BLaER1 (cell line): ENCODE measurements at regions not wholly inside any gene's neighbourhood (a gene's known extent, or its start where the extent isn't known, plus 50 kb on each side); places are given as distances from the start of the nearest gene placed in this dataset.

ENCODE experiments used
- H3K27ac ChIP-seq: shearing (Covaris generic); formaldehyde crosslinking; 2 replicates; pipeline ENCODE4 v1.8.1; 2022
- H3K27me3 ChIP-seq: shearing (Covaris generic); formaldehyde crosslinking; 2 replicates; pipeline ENCODE4 v1.8.1; 2022
- H3K36me3 ChIP-seq: shearing (Covaris generic); formaldehyde crosslinking; 2 replicates; pipeline ENCODE4 v1.8.1; 2022
- H3K4me1 ChIP-seq: shearing (Covaris generic); formaldehyde crosslinking; 2 replicates; pipeline ENCODE4 v1.8.1; 2022
- H3K4me2 ChIP-seq: shearing (Covaris generic); formaldehyde crosslinking; 2 replicates; pipeline ENCODE4 v1.8.1; 2022
- H3K4me3 ChIP-seq: shearing (Covaris generic); formaldehyde crosslinking; 2 replicates; pipeline ENCODE4 v1.8.1; 2022
- H3K9ac ChIP-seq: shearing (Covaris generic); formaldehyde crosslinking; 2 replicates; pipeline ENCODE4 v1.8.1; 2022
- H3K9me3 ChIP-seq: shearing (Covaris generic); formaldehyde crosslinking; 2 replicates; pipeline ENCODE4 v1.8.1; 2022
- H4K20me1 ChIP-seq: shearing (Covaris generic); formaldehyde crosslinking; 2 replicates; pipeline ENCODE4 v1.8.1; 2022
- Cebpa-rat ChIP-seq: shearing (Covaris generic); IDR thresholded peaks from 2 replicates; pipeline ENCODE4 v1.8.1; 2022

DNA sequence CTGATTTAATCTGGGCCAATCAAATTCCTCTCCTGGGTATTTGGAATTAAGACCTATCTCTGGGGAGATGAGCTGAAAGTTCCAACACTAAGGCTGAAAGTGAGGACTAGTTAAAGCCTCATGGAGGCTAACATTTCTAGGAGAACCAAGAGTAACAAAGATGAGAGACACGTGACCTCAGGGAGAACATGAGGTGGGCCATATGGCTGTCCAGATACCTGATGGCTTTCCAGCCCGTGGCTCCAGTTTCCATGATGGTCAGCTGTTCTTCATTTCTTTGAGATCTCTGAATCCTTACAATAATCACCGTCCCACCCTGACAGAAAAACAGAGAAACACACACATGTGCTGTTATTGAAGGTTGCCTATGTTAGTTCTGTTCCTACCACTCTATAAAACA is 66.1 kb downstream of the LEPR start:
- no peak overlapping the region for H3K27ac ChIP-seq
- H4K20me1 ChIP-seq = no peaks in the 10 kb centered on the region
- no peak overlapping the region for H3K9ac ChIP-seq
- no peaks in the 10 kb centered on the region for H3K4me1 ChIP-seq
- no peak overlapping the region for H3K4me2 ChIP-seq
- no peaks in the 10 kb centered on the region for H3K36me3 ChIP-seq
- no peaks in the 10 kb centered on the region for H3K9me3 ChIP-seq
- TF ChIP-seq Cebpa-rat = no peak
- no peak overlapping the region for H3K4me3 ChIP-seq
- no peaks in the 10 kb centered on the region for H3K27me3 ChIP-seq

DNA sequence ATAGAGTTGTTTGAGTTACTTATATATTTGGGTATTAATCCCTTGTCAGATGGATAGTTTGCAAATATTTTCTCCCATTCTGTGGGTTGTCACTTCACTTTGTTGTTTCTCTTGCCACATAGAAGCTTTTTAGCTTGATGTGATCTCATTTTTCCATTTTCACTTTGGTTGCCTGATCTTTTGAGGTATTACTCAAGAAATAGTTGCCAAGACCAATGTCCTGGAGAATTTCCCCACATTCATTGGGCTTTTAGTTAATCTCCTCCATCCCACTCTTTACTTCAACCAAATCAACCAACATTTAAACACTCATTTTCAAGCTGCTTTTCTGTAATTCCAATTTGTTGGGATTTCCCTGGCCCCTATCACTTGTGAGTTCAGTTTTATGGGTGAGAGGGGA is 69.0 kb downstream of the LEPR start:
- Histone ChIP-seq H3K4me1 (peaks cover 5% of the 10 kb centered on the region; the same call in 1 of the 2 replicates), H3K9ac (no peak overlapping the region), H3K9me3 (no peaks in the 10 kb centered on the region), H3K36me3 (no peaks in the 10 kb centered on the region), H3K4me3 (no peak overlapping the region), H3K4me2 (no peak overlapping the region), H3K27ac (no peak overlapping the region), H3K27me3 (no peaks in the 10 kb centered on the region), H4K20me1 (no peaks in the 10 kb centered on the region)
- TF ChIP-seq Cebpa-rat = no peak

DNA sequence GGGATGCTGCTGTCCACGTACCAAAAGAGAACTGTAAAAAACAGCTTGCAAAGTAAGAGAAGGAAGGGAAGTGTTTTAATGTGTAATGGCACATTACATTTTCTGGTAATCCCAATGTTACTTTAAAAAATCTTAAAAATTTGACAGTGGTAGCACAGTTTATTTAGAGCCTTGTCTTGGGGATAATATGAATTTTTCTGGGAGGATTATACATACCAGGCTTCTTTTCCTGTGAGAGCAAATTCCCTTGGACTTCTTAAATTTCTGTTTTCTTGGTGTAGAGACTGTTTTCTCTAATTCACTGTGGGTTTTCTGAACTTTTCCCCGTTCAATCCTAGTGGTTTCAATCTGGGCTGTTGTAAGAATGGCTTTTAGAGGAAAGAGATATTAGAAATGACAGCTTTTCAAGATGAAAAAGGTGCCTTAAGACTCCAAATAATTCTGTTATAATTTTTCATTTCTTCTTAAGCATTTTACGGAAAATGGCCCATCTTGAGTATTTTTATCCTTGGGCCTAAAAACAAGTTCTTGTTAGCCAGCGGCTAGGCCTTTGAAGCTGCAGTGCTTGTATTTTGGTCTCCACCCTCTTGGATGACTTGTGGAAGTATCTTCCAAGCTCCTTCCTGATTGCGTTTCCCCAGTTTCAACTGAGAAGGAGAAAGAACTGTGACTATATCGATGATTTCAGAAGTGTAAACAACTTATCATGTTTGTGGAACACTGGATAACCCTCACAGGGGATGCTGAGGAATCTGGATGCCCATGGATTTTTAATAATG is 70.0 kb downstream of the LEPR start:
- H3K9ac ChIP-seq = no peak overlapping the region
- no peaks in the 10 kb centered on the region for H3K27me3 ChIP-seq
- peaks cover 5% of the 10 kb centered on the region; the same call in 1 of the 2 replicates for H3K4me1 ChIP-seq
- H4K20me1 ChIP-seq = no peaks in the 10 kb centered on the region
- H3K9me3 ChIP-seq = no peaks in the 10 kb centered on the region
- no peak overlapping the region for H3K4me2 ChIP-seq
- no peak overlapping the region for H3K4me3 ChIP-seq
- no peak for TF ChIP-seq Cebpa-rat
- H3K27ac ChIP-seq = no peak overlapping the region
- H3K36me3 ChIP-seq = no peaks in the 10 kb centered on the region

DNA sequence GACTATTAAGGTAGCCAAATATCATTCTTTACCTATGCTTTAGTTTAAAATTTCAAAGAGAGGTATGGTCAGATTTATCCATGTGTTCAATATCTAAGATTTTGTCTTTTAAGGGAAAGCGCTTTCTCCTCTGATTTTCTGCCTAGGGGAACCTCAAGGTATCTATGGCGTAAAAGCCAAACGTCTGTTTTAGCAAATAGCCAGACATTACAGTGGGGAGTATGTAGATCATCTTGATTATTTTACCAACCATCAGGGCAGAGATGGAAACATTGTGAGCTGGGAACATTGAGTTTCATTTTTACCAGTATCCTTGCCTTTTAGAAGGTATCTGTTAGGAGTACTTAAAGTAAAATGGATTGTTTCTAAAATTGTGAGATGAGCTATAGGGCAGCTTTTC is 71.0 kb downstream of the LEPR start:
- H4K20me1 ChIP-seq = no peaks in the 10 kb centered on the region

DNA sequence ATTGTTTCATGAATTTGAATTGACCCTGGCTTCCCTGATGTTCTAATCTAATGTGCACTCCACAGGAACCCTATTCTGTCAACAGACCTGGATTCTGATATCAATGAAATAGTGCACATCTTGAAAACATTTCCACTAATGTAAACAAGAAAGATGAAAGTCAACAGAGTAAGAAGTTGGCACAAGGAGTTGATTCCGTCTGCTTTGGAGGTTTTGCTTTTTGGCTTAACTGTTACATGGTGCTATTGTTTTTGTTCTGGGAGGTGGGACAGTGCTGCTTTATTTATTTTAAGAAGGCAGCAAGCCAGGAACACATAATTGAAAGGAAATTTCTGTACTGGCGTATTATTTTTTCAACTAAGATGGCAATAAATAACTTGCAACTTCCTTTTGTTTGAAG is 73.3 kb downstream of the LEPR start:
- Histone ChIP-seq H3K4me2 (peak overlapping the region; percentile 2; the same call in 1 of the 2 replicates), H3K4me3 (no peak overlapping the region), H3K27ac (no peak overlapping the region), H4K20me1 (no peaks in the 10 kb centered on the region), H3K9me3 (no peaks in the 10 kb centered on the region), H3K4me1 (peaks cover 5% of the 10 kb centered on the region; the same call in 1 of the 2 replicates), H3K36me3 (no peaks in the 10 kb centered on the region), H3K9ac (no peak overlapping the region), H3K27me3 (no peaks in the 10 kb centered on the region)
- no peak for TF ChIP-seq Cebpa-rat

More for the DNA sequence above, 71.0 kb downstream of the LEPR start:
- Histone ChIP-seq H3K27ac (no peak overlapping the region), H3K4me2 (no peak overlapping the region), H3K9ac (no peak overlapping the region), H3K27me3 (no peaks in the 10 kb centered on the region), H3K9me3 (no peaks in the 10 kb centered on the region), H3K4me1 (peaks cover 5% of the 10 kb centered on the region; the same call in 1 of the 2 replicates), H3K4me3 (no peak overlapping the region), H3K36me3 (no peaks in the 10 kb centered on the region)
- TF ChIP-seq Cebpa-rat = no peak

DNA sequence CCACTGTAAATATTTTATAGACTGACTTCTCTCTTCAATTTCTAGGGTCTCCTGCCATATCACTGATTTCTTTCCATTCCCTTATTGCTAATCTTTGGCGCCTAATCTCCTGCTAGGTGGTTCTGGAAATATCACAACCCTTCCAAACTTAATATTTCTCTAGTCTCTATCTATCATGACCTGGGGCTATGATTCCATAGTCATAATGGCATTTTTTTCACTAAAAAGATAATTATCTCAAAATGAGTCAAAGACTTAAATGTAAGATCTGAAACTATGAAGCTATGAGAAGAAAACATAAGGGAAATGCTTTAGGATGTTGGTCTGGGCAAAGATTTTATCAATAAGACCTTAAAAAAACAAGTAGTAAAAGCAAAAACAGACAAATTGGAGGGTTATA is 74.2 kb downstream of the LEPR start:
- no peak for TF ChIP-seq Cebpa-rat
- Histone ChIP-seq H3K27me3 (no peaks in the 10 kb centered on the region), H3K4me3 (no peak overlapping the region), H3K4me1 (peaks cover 5% of the 10 kb centered on the region; the same call in 1 of the 2 replicates), H3K4me2 (no peak overlapping the region), H4K20me1 (no peaks in the 10 kb centered on the region), H3K27ac (no peak overlapping the region), H3K9ac (no peak overlapping the region), H3K9me3 (no peaks in the 10 kb centered on the region), H3K36me3 (no peaks in the 10 kb centered on the region)

DNA sequence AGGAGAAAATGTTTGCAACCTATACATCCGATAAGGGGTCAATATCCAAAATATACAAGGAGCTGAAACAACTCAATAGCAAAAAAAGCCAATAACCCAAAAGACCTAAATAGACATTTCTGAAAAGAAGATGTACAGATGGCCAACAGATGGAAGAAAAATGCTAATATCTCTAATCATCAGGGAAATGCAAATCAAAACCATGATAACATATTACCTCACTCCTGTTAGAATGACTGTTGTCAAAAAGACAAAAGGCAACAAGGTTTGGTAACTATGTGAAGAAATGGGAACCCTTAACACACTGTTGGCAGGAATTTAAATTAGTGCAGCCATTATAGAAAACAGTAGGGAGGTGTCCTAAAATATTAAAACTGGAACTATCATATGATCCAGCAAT is 74.7 kb downstream of the LEPR start:
- TF ChIP-seq Cebpa-rat = no peak
- Histone ChIP-seq H3K27me3 (no peaks in the 10 kb centered on the region), H3K4me2 (no peak overlapping the region)

DNA sequence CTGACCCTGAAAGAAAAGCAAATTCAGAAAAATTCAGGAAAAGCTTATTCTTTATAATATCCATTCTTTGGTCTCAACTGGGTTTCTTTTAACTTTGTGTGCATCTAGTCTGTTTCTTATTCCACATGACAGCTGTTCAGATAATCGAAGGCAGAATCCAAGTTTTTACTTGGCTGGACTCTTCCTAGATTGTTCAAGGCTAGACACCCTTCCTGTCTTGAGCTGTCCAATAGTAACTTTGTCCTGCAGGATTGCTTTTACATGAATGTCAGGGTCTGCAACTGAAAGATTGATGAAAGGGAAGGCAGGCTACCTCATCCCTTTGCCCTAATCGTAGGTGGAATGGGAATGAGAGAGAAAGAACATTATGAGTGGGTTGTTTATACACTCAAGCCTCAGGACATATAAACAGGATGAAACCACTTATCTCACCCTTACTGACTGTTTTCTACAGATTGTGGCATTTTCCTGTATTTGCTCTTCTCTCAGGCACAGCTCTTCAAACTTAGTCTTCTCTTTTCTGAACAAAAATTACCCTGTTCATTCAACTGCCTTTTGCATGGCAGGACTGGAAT is 76.9 kb downstream of the LEPR start:
- Histone ChIP-seq H3K9ac (no peak overlapping the region), H4K20me1 (no peaks in the 10 kb centered on the region), H3K4me2 (no peak overlapping the region), H3K27me3 (no peaks in the 10 kb centered on the region), H3K36me3 (no peaks in the 10 kb centered on the region), H3K9me3 (no peaks in the 10 kb centered on the region), H3K27ac (no peak overlapping the region), H3K4me1 (peaks cover 5% of the 10 kb centered on the region; the same call in 1 of the 2 replicates), H3K4me3 (no peak overlapping the region)
- no peak for TF ChIP-seq Cebpa-rat

More for the DNA sequence above, 74.7 kb downstream of the LEPR start:
- Histone ChIP-seq H4K20me1 (no peaks in the 10 kb centered on the region), H3K4me1 (peaks cover 5% of the 10 kb centered on the region; the same call in 1 of the 2 replicates), H3K27ac (no peak overlapping the region), H3K4me3 (no peak overlapping the region), H3K9me3 (no peaks in the 10 kb centered on the region), H3K36me3 (no peaks in the 10 kb centered on the region), H3K9ac (no peak overlapping the region)

DNA sequence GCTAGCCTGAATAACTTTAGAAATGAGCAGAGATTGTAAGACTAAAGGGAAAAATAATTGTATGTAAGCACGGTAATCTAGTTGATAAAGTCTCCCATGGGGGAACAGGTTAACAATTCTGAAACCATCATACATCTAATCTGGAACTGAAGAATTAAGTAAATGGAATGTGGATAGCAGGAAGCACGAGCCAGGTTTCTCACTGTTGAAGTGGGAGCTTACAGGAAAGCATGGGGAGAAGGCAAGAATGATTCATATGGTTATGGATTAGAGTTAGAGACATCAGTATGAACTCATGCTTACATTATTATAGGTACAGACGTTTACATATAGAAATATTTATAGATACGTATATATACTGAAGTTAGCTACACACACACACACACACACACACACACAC is 83.0 kb downstream of the LEPR start:
- H3K36me3 ChIP-seq = no peaks in the 10 kb centered on the region
- no peak overlapping the region for H3K4me2 ChIP-seq
- no peak overlapping the region for H3K27ac ChIP-seq
- H3K4me1 ChIP-seq = no peaks in the 10 kb centered on the region
- H3K27me3 ChIP-seq = no peaks in the 10 kb centered on the region
- no peak overlapping the region for H3K9ac ChIP-seq
- no peak overlapping the region for H3K4me3 ChIP-seq
- no peak for TF ChIP-seq Cebpa-rat
- H4K20me1 ChIP-seq = no peaks in the 10 kb centered on the region
- H3K9me3 ChIP-seq = no peaks in the 10 kb centered on the region

DNA sequence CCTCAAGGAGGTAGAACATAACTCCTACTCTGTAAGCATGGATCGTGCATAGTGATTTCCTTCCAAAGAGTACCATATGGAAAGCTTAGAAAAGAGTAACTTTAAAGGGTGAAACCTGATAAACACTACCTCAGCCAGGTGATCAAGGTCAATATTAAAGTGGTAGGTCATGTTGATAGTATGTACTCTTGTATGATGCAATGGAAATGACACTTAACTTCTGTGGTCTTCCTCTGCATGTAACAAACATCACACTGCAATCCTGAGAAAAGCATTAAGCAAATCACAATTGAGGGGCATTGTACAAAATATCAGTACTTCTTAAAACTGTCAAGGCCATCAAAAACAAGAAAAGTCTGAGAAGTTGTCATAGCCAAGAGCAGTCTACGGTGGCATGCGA is 83.8 kb downstream of the LEPR start:
- no peak overlapping the region for H3K27ac ChIP-seq
- H3K27me3 ChIP-seq = no peaks in the 10 kb centered on the region
- TF ChIP-seq Cebpa-rat = no peak
- H3K36me3 ChIP-seq = no peaks in the 10 kb centered on the region
- H4K20me1 ChIP-seq = no peaks in the 10 kb centered on the region
- no peak overlapping the region for H3K4me3 ChIP-seq
- H3K4me1 ChIP-seq = no peaks in the 10 kb centered on the region
- H3K9me3 ChIP-seq = no peaks in the 10 kb centered on the region
- H3K9ac ChIP-seq = no peak overlapping the region
- no peak overlapping the region for H3K4me2 ChIP-seq
